HL-60 (cell line): ENCODE measurements at regions not wholly inside any gene's neighbourhood (a gene's known extent, or its start where the extent isn't known, plus 50 kb on each side); places are given as distances from the start of the nearest gene placed in this dataset.

Source experiments
- DNase-seq, 2 experiments: peaks; one replicate each; pipeline ENCODE4 v3.0.0-alpha.2; 2010 to 2020; ENCODE audit warnings: low read depth in 1 of 2, low spot score in 1 of 2
- H3K27ac ChIP-seq: fragments of 250-450 bp; sonication (Bioruptor Pico); replicated peaks from 2 replicates; pipeline ENCODE4 v1.5.1; 2020; ENCODE audit warnings: mild to moderate bottlenecking, moderate library complexity
- H3K27me3 ChIP-seq: fragments of 250-450 bp; sonication (Bioruptor Pico); 2 replicates; pipeline ENCODE4 v1.5.1; 2021; ENCODE audit warnings: mild to moderate bottlenecking, moderate library complexity; ENCODE audit not compliant: insufficient read depth, poor library complexity, severe bottlenecking
- H3K4me3 ChIP-seq: replicated peaks from 2 replicates; pipeline ENCODE4 v1.5.1; 2011; ENCODE audit warnings: mild to moderate bottlenecking, control low read depth, low read length; ENCODE audit not compliant: insufficient read depth
- GABPA ChIP-seq: IDR thresholded peaks from 2 replicates; pipeline ENCODE4 v1.6.1; 2012; ENCODE audit warnings: low read depth
- POLR2AphosphoS5 ChIP-seq: IDR thresholded peaks from 2 replicates; pipeline ENCODE4 v1.6.1; 2012; ENCODE audit warnings: low read depth
- SPI1 ChIP-seq: IDR thresholded peaks from 2 replicates; pipeline ENCODE4 v1.6.1; 2012; ENCODE audit warnings: low read depth, mild to moderate bottlenecking, borderline replicate concordance
- TF ChIP-seq, protein P1 (sequence below): IDR thresholded peaks from 2 replicates; pipeline ENCODE4 v1.6.1; 2012; ENCODE audit warnings: low read depth; ENCODE audit not compliant: insufficient replicate concordance
- TF ChIP-seq, protein P2 (sequence below): IDR thresholded peaks from one replicate; pipeline ENCODE4 v1.5.1; 2011; ENCODE audit warnings: low read length, control low read depth, inconsistent platforms; ENCODE audit not compliant: insufficient read depth

DNA sequence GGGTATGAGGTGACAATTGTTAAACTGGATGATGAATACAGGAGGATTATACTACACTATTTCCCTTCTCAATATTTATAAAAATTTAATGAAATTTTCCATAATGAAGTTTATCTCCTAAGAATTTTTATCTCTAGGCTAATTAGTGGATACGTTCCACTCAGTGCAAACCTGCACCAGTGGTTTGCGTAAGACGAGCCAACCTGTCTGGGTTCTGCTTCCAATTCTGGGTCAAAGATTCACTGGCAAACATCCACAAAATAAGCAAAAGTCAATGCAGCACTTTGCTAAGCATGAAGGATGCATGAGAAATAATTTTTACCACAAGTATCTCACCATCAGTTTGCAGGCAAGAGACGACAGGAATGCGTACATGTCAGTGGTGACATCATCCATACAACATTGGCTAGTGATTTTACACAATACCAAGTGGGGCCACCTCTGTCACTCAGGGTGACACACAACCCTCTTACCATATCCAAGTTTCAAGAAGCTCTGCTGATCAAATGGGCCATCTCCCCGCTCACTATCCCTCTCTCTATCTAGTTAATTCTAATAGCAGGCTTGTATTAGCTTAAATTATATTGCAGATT, 51.7 kb downstream of the FAM50B start:
- TF ChIP-seq, protein P1, sequence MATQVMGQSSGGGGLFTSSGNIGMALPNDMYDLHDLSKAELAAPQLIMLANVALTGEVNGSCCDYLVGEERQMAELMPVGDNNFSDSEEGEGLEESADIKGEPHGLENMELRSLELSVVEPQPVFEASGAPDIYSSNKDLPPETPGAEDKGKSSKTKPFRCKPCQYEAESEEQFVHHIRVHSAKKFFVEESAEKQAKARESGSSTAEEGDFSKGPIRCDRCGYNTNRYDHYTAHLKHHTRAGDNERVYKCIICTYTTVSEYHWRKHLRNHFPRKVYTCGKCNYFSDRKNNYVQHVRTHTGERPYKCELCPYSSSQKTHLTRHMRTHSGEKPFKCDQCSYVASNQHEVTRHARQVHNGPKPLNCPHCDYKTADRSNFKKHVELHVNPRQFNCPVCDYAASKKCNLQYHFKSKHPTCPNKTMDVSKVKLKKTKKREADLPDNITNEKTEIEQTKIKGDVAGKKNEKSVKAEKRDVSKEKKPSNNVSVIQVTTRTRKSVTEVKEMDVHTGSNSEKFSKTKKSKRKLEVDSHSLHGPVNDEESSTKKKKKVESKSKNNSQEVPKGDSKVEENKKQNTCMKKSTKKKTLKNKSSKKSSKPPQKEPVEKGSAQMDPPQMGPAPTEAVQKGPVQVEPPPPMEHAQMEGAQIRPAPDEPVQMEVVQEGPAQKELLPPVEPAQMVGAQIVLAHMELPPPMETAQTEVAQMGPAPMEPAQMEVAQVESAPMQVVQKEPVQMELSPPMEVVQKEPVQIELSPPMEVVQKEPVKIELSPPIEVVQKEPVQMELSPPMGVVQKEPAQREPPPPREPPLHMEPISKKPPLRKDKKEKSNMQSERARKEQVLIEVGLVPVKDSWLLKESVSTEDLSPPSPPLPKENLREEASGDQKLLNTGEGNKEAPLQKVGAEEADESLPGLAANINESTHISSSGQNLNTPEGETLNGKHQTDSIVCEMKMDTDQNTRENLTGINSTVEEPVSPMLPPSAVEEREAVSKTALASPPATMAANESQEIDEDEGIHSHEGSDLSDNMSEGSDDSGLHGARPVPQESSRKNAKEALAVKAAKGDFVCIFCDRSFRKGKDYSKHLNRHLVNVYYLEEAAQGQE = no peak
- TF ChIP-seq POLR2AphosphoS5 (no peak), SPI1 (no peak), GABPA (no peak)
- TF ChIP-seq, protein P2, sequence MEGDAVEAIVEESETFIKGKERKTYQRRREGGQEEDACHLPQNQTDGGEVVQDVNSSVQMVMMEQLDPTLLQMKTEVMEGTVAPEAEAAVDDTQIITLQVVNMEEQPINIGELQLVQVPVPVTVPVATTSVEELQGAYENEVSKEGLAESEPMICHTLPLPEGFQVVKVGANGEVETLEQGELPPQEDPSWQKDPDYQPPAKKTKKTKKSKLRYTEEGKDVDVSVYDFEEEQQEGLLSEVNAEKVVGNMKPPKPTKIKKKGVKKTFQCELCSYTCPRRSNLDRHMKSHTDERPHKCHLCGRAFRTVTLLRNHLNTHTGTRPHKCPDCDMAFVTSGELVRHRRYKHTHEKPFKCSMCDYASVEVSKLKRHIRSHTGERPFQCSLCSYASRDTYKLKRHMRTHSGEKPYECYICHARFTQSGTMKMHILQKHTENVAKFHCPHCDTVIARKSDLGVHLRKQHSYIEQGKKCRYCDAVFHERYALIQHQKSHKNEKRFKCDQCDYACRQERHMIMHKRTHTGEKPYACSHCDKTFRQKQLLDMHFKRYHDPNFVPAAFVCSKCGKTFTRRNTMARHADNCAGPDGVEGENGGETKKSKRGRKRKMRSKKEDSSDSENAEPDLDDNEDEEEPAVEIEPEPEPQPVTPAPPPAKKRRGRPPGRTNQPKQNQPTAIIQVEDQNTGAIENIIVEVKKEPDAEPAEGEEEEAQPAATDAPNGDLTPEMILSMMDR = no peak
- DNase-seq = no peak
- H3K4me3 ChIP-seq = no peak overlapping the region

DNA sequence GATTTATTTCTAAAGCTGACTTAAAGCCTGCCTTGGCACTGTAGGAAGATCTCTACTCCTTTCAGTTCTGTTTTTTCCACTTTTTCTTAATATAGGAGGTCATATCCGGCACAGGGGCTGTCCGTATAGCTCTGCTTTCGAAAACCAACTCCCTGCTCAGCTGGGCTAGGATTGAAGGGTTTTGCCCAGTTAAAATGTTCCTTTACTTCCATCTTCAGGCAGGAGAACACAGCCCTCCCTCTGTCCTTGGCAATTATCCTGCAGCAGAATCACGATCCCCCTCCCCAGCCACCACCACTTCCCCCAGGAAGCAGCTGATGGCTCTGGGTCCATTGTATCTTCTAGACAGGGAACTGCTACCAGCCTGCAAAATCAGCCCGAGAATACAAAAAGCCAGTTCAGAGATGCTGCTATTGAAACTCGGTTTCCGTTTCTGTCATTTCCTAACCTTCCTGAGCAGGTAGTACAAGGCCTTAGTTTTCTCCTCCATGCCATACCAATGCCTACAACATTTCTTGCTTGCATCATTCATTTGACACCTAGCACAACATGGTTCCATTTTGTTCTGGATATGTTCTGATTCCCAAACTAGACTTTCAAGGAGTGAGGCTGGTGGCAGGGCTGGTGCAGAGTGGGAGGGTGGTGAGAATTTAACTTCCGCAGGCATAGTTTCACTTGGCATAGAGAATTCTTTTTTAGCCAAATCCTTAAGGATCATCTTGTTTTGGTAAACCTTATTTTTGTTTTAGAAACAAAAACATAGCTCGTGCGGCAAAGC, 53.9 kb downstream of the FAM50B start:
- DNase-seq = no peak

More for the DNA sequence above, 51.7 kb downstream of the FAM50B start:
- Histone ChIP-seq H3K27ac (no peak overlapping the region), H3K27me3 (peaks cover 10% of the 10 kb centered on the region)

DNA sequence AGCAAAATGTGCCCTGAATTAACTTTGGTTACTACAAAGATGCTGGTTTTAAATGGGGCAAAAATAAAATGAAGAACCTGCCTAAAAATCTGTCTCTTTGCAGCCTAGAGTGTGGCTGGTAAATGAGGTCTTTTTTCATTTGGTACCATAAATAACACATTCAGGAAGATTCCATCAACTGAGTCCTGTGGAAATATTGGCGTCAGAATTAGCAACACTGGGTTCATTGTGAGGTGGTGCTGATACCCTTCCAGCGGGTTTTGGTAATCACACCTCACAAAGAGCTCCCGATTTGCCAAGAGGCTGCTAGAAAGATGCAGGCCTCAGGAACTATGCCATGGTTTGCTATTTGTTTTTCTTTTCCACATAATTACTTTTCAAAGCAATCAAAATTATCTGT, 55.3 kb downstream of the FAM50B start:
- H3K27me3 ChIP-seq = peaks cover 10% of the 10 kb centered on the region
- no peak overlapping the region for H3K4me3 ChIP-seq
- no peak for DNase-seq
- TF ChIP-seq, protein P2 = no peak
- no peak for TF ChIP-seq SPI1
- no peak for TF ChIP-seq GABPA
- TF ChIP-seq, protein P1 = no peak
- TF ChIP-seq POLR2AphosphoS5 = no peak
- H3K27ac ChIP-seq = no peak overlapping the region

More for the DNA sequence above, 53.9 kb downstream of the FAM50B start:
- no peak for TF ChIP-seq POLR2AphosphoS5
- TF ChIP-seq, protein P2 = no peak
- TF ChIP-seq, protein P1 = no peak
- Histone ChIP-seq H3K4me3 (no peak overlapping the region), H3K27ac (no peak overlapping the region), H3K27me3 (peaks cover 10% of the 10 kb centered on the region)
